Activated naive CD4-positive, alpha-beta T cell treated with Interleukin-2 at 50 U/mL for 16 hours (primary cell): ENCODE measurements at regions not wholly inside any gene's neighbourhood (a gene's known extent, or its start where the extent isn't known, plus 50 kb on each side); places are given as distances from the start of the nearest gene placed in this dataset.

Source experiments
- DNase-seq: peaks from one replicate; pipeline ENCODE4 v3.0.0-alpha.2; 2020

DNA sequence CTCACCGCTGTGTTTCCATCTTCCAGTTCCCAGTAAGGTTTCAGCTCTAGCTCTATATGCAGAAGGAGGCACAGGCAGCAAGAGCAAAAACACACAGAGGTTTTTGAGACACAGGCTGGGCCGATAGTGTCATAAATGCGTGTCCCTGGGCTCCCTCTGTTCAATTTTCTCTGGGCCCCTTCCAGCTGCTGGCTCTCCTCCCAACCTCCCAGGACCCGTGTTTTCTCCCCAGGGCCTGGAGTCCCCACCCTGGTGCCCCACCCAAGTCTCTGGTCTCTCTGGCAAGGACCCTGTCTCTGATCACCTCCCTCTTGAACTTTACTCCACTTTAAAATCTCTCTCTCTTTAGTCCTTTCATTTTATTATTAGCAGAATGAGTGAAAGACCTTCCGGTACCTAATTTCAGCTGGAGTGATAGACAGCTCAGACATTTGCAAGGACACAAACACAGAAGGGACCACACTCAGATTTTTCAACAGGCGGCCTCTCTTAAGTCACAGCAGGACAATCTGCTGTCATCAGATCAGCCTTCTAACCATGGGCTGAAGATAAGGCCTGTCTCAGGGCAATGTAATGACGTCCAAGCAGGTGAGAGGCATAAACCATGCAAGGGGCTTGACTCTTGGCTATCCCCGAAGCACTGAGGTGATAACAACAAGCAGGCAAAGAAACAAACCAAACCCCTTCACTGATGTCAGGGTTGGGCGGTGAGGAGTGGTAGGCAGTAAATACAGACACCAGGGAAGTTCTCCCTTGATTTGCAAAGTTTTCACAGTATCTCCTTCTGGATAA, 190.0 kb upstream of the IRS2 start:
- no peak for DNase-seq

DNA sequence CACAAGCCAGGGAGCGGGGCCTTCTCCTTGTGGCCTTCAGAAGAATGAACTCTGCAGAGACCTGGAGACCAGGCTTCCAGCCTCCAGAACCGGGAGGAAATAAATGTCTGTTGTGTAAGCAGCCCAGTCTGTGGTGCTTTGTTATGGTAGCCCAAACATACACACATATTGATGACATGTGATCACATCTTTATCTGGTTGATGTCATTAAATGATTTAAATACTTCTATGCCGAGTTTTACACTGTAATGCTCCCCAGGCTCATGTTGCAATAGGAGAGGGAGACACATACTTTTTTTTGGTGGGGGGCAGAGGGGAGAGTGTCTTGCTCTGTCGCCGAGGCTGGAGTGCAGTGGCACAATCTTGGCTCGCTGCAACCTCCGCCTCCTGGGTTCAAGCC, 188.0 kb upstream of the IRS2 start:
- DNase-seq, result no peak

GRCh38 chr13:109973279-109973678, 186.9 kb upstream of the IRS2 start:
- DNase-seq, result no peak

GRCh38 chr13:109971456-109972090, 185.2 kb upstream of the IRS2 start:
- no peak for DNase-seq

GRCh38 chr13:109971006-109971405, 184.6 kb upstream of the IRS2 start:
- no peak for DNase-seq

- DNase-seq, result no peak
Measured at GRCh38 chr13:109968876-109969577, 182.6 kb upstream of the IRS2 start.

GRCh38 chr13:109963960-109964563, 177.7 kb upstream of the IRS2 start:
- no peak for DNase-seq

- no peak for DNase-seq
Measured at GRCh38 chr13:109963384-109963783, 177.0 kb upstream of the IRS2 start.

- DNase-seq, result no peak
Measured at GRCh38 chr13:109959903-109960302, 173.5 kb upstream of the IRS2 start.

- no peak for DNase-seq
Measured at GRCh38 chr13:109957875-109958274, 171.5 kb upstream of the IRS2 start.

- DNase-seq, result no peak
Measured at GRCh38 chr13:109955598-109955997, 169.2 kb upstream of the IRS2 start.

DNA sequence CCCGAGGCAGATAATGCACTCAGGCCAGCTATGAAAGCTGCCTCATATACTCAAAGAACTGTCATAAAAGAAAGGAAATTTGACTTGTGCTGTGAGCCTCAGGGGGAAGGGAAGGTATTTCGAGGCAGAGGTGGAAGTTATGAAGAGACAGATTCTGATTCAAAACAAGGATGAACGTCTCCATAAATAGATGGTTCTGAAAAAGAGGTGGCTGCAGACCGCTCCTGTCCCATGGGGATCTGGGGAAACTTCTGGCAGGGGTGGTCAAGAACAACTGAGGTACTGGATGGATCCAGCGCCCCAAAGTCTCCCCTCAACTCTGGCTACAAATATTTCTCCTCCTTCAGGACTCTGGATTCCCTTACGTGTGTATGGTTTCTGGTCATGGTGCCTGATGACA, 168.1 kb upstream of the IRS2 start:
- no peak for DNase-seq

DNA sequence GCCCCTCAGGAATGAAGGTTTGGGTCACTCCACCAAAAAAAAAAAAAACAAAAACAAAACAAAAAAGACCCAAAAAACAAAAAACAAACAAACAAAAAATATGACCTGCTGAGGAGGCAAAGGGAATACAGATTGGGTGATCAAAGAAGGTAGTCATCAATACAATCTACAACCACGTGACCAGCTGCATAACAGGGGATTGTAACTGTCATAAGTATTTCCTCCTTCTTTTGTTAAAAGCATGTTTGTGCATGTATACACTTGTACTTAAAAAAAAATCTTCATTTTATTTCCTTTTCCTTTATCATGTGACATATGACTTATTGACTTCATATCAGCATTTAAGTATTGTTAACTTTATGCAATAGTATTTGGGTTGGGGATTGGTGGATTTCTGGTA, 165.1 kb upstream of the IRS2 start:
- DNase-seq, result no peak

- no peak for DNase-seq
Measured at GRCh38 chr13:109949397-109949796, 163.0 kb upstream of the IRS2 start.

- no peak for DNase-seq
Measured at GRCh38 chr13:109947006-109947405, 160.6 kb upstream of the IRS2 start.

- DNase-seq, result no peak
Measured at GRCh38 chr13:109945206-109945960, 159.0 kb upstream of the IRS2 start.

DNA sequence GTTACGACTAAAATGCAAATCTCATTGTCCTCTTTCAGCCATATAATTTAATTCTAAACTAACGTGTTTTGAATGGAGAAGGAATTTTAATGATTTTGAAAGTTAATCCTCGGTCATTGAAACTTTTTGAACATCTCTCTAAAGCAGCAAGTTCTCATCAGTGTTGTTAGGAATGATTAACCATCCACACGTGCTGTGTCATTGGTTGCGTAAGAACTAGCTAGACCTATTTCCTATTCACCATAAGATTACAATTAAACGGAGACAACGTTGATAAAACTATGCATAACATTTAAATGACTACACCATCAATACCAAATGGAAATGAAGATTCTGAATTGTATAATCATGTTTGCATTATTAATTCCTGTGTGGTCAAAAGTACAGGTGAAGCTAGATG, 155.6 kb upstream of the IRS2 start:
- no peak for DNase-seq

- no peak for DNase-seq
Measured at GRCh38 chr13:109941221-109941620, 154.8 kb upstream of the IRS2 start.

- DNase-seq, result no peak
Measured at GRCh38 chr13:109940637-109941036, 154.3 kb upstream of the IRS2 start.

DNA sequence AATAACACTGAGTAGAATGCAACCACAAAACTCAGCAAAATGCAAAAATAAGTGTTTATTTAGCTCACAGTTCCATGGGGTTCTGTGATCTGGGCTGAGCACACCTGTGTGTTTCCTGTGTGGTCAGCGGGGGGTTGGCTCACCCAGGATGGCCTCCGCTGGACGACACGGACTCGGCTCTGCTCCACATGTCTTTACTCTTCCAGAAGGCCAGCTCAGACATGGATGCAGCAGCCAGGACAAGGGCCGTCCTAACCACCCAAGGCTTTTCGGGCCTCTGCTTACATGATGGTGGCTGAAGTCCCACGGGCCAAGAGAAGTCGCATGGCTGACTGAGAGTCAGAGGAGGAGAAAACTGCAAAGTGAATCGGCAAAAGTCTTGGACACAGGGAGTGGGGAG, 153.5 kb upstream of the IRS2 start:
- no peak for DNase-seq

DNA sequence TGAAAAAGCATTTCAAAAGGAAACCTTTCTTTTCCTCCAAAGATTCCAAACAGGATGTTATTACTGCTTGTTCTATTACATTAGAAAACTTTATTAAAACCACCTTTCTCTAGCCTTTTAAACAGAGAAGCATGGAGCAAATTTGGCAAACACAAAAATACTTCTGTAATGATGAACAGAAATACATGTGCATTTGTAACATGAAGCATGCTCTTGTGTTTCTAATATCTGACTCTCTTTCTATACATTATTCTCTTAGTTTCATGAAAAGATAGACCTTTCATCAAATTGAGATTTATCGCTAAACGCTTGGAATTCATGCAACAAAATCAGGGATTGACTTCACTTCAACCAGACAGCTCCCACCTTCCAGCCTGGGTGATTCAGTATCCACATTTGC, 152.8 kb upstream of the IRS2 start:
- DNase-seq, result no peak

DNA sequence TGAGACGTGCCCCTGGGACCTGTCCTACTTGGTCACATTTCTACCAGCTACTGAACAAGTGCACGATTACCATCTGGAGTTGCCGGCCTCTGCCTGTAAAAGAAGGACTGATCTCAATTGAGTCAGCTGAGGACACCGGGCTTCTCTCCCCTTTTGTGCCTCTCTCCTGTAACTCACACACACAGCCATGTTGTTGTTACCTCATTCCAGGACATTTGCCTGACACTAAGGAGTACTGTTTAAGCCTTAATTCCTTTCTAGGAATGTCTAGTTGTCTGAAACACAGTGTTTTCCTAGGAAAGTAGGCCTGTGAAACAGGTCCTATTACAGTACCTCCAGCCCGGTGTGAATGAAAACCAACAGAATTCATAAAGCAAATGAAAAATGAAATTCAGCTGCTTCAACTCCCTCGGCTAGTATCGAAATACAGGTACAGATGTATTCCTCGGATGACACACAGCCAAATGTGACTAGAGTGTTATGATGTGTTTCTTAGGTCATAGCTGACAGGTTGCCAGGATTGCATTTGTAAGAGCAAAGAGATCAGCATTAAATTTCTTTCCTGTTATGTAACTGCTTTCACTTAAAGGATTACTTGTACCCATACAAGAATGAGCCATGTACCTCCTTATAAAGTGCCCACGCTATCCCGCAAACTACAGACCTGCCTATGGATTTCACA, 152.0 kb upstream of the IRS2 start:
- no peak for DNase-seq
